ENCODE measurements at regions not wholly inside any gene's neighbourhood (a gene's known extent, or its start where the extent isn't known, plus 50 kb on each side); places are given as distances from the start of the nearest gene placed in this dataset.

DNA sequence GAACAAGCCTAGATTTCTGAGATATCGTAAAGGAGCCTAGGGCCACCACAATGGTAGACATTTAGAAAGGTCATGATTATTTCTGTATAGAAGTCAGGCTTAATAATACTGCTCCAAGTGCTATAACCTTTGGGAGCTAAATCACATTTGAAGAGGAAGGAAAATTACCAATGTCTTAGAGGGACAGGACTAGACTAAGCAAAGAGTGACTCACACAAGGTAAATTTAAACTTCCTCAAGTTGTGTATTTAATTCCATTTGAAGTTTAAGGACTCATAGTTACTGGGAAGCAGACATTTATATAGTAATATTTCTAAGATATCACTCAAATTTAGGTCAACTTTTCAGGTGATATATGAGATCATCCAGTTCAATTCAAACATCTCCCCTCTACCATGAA, 227.6 kb upstream of the MME start:
- TF ChIP-seq, protein P1, sequence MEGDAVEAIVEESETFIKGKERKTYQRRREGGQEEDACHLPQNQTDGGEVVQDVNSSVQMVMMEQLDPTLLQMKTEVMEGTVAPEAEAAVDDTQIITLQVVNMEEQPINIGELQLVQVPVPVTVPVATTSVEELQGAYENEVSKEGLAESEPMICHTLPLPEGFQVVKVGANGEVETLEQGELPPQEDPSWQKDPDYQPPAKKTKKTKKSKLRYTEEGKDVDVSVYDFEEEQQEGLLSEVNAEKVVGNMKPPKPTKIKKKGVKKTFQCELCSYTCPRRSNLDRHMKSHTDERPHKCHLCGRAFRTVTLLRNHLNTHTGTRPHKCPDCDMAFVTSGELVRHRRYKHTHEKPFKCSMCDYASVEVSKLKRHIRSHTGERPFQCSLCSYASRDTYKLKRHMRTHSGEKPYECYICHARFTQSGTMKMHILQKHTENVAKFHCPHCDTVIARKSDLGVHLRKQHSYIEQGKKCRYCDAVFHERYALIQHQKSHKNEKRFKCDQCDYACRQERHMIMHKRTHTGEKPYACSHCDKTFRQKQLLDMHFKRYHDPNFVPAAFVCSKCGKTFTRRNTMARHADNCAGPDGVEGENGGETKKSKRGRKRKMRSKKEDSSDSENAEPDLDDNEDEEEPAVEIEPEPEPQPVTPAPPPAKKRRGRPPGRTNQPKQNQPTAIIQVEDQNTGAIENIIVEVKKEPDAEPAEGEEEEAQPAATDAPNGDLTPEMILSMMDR (IDR thresholded peaks at IDR 0.05), result no peak
- no peak for TF ChIP-seq POLR2A (IDR thresholded peaks at IDR 0.05; ENCODE audit: low read length)
- TF ChIP-seq MAFK (IDR thresholded peaks at IDR 0.05; ENCODE audit: partially characterized antibody), result no peak
- TF ChIP-seq MYC (IDR thresholded peaks at IDR 0.05; ENCODE audit: borderline replicate concordance, low read length), result no peak
- TF ChIP-seq MAZ (IDR thresholded peaks at IDR 0.05; ENCODE audit: borderline replicate concordance, low read depth, low read length), result no peak
- TF ChIP-seq HOXB13 (CRISPR knock-in tag; IDR thresholded peaks at IDR 0.05; ENCODE audit: low read depth), result no peak
- TF ChIP-seq SMC3 (IDR thresholded peaks at IDR 0.05), result no peak
- no peak for TF ChIP-seq SREBF2 (IDR thresholded peaks at IDR 0.05)
- no peak for TF ChIP-seq HMGXB4 (CRISPR knock-in tag; IDR thresholded peaks at IDR 0.05; ENCODE audit: borderline replicate concordance)
- no peak for TF ChIP-seq KDM1A (IDR thresholded peaks at IDR 0.05; ENCODE audit: low read depth)
- TF ChIP-seq RFX5 (IDR thresholded peaks at IDR 0.05), result no peak
- TF ChIP-seq PBX3 (IDR thresholded peaks at IDR 0.05), result no peak

Measured in A549 (cell line).